Thoracic aorta (tissue), 2 donors: ENCODE measurements at regions not wholly inside any gene's neighbourhood (a gene's known extent, or its start where the extent isn't known, plus 50 kb on each side); places are given as distances from the start of the nearest gene placed in this dataset.

ENCODE experiments used
- ATAC-seq: fragments of 150-250 bp; one replicate; pipeline ENCODE4 v1.8.0; 2017; ENCODE audit warnings: low read depth; ENCODE audit not compliant: insufficient number of reproducible peaks, low FRiP score
- DNase-seq: peaks from one replicate; pipeline ENCODE4 v3.0.0-alpha.2; 2020; ENCODE audit warnings: low spot score
- H3K27ac ChIP-seq, 2 donors: fragments of 200-600 bp; sonication (generic); 1 replicate in 1 of 2; 2 replicates in 1 of 2; pipeline ENCODE4 v1.5.1; 2016; ENCODE audit warnings: mild to moderate bottlenecking in 2 of 2, moderate library complexity in 2 of 2
- H3K27me3 ChIP-seq: fragments of 200-600 bp; sonication (generic); replicated peaks from 2 replicates; pipeline ENCODE4 v1.6.0; 2016; ENCODE audit warnings: mild to moderate bottlenecking; ENCODE audit not compliant: insufficient read depth
- H3K36me3 ChIP-seq: fragments of 200-600 bp; sonication (generic); one replicate; pipeline ENCODE4 v1.5.1; 2016
- H3K4me1 ChIP-seq, 2 donors: fragments of 200-600 bp; sonication (generic); 1 replicate in 1 of 2; 2 replicates in 1 of 2; pipeline versions ENCODE4 v1.5.1 to v1.6.0; 2016; ENCODE audit warnings: low read depth in 2 of 2, mild to moderate bottlenecking in 1 of 2; ENCODE audit not compliant: control insufficient read depth in 1 of 2
- H3K4me3 ChIP-seq: fragments of 200-600 bp; sonication (generic); 2 replicates; pipeline ENCODE4 v1.5.1; 2016; ENCODE audit warnings: mild to moderate bottlenecking
- H3K9me3 ChIP-seq: fragments of 200-600 bp; sonication (generic); 2 replicates; pipeline ENCODE4 v1.5.1; 2016
- CTCF ChIP-seq: fragments of 200-600 bp; sonication (generic); IDR thresholded peaks from one replicate; pipeline ENCODE4 v1.5.1; 2019; ENCODE audit warnings: antibody characterized with exemption

DNA sequence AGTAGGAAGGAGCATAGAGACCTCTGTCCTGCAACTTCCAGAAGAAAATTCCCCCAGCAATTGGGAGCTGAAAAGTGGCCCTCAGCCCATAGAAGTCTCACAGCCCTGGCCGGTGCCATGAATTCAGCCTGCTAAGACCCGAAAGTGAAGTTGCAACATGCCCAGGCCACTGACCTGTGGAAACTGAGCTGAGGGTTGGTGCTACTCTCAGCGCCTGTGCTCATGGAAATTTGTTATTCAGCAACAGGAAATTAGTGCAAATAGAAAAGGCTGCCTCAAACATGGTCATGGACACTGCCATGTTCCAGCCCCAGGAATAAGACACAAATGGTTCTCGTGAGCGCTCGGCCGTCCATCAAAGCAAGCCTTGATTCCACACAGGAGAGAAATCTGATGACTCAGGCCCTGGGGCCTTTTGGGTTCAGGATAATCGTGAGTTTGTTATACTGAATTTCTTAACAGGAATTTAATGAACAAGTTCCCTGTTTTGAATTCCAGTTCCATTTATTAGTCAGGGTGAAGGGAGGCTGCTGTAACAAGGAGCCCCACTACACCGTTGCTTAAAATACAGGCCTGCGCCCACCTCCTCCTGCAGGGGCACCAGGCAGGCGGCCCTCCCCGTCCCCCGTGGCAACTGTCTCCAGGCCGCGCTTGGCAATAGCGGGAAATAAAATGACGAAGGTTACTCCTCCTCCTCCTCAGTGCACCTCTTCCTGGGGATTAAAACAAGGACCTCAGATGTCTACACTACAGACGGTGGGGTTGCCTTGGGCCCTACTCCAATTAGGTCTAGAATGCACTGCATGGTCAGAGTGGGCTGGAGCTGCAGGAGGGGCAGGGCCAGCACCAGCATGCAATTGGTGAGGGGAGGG is 152.9 kb downstream of the ERMARD start:
- Histone ChIP-seq H3K27me3 (no peaks in the 10 kb centered on the region), H3K27ac (no peak overlapping the region), H3K4me3 (no peak overlapping the region), H3K36me3 (no peaks in the 10 kb centered on the region), H3K4me1 (peaks cover 0 to 15% of the 10 kb centered on the region in 2 donors), H3K9me3 (no peaks in the 10 kb centered on the region)
- no peak for DNase-seq
- no peak for TF ChIP-seq CTCF
- ATAC-seq: no peak

- TF ChIP-seq CTCF: no peak
- H3K27ac ChIP-seq: no peak overlapping the region
- H3K9me3 ChIP-seq: no peaks in the 10 kb centered on the region
- H3K4me3 ChIP-seq: no peak overlapping the region
- H3K4me1 ChIP-seq: peaks cover 0 to 15% of the 10 kb centered on the region in 2 donors
- H3K27me3 ChIP-seq: no peaks in the 10 kb centered on the region
- DNase-seq: no peak
- no peaks in the 10 kb centered on the region for H3K36me3 ChIP-seq
- ATAC-seq: no peak
Measured at GRCh38 chr6:169903122-169903521, 151.7 kb downstream of the ERMARD start.

DNA sequence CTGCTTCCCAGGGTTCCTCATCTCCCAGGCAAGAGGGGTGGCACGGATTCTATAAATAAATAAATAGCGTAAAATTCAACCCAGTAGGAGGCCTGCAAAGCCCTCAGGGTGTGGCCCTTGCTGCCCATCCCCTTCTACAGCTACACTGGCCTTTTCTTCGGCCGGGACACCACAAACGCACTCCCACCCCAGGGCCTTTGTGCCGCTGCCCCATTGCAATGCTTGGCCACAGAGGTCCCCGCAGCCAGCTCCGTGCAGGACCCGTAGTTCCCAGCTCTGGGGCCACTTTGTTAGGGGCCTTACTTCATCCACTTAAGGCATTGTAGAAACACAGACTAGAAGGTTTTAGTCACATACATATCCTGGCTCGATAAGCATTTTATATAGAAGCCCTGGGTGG is 151.2 kb downstream of the ERMARD start:
- no peaks in the 10 kb centered on the region for H3K27me3 ChIP-seq
- no peaks in the 10 kb centered on the region for H3K9me3 ChIP-seq
- no peaks in the 10 kb centered on the region for H3K36me3 ChIP-seq
- H3K27ac ChIP-seq: no peak overlapping the region
- no peak overlapping the region for H3K4me3 ChIP-seq
- H3K4me1 ChIP-seq: peaks cover 0 to 15% of the 10 kb centered on the region in 2 donors
- TF ChIP-seq CTCF: no peak
- ATAC-seq (no peak), DNase-seq (no peak)

GRCh38 chr6:169902070-169902469 is 150.6 kb downstream of the ERMARD start:
- no peak for DNase-seq
- no peak overlapping the region for H3K4me3 ChIP-seq
- no peak for TF ChIP-seq CTCF
- ATAC-seq: no peak
- H3K9me3 ChIP-seq: no peaks in the 10 kb centered on the region
- H3K36me3 ChIP-seq: no peaks in the 10 kb centered on the region
- H3K4me1 ChIP-seq: peaks cover 0 to 15% of the 10 kb centered on the region in 2 donors
- H3K27ac ChIP-seq: no peak overlapping the region
- H3K27me3 ChIP-seq: no peaks in the 10 kb centered on the region

DNA sequence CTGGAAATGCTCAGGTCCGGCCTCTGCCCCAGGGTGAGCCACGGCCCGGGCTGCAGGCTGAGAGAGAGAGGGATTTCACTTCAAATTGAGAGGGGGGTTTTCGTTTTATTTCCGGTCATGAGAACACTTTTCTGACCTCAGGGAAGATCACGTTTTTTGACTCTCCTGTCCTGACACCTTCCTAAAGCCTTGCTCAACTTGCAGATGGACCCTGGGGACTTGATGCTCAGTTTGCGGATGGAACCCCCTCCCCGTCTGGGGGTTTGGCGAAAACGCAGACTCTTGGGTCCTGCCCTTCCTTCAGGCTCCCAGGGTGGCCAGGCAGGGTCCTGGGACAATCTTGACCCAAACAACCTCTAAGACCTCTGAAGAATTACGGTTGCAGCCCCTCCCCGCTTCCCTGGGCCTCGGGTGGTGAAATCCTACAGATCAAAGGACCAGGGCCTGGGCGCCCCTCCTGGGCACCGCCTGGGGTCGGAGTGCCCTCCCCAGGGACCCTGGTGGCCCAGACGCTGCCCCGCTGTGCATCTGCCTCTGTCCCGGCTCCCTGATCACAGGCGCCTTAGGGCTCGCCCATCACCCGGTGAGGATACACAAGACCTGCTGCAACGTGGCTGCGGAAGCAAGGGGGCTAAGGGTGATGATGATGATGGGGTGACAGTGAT is 148.2 kb downstream of the ERMARD start:
- ATAC-seq (no peak), DNase-seq (no peak)
- no peak for TF ChIP-seq CTCF
- Histone ChIP-seq H3K27ac (no peak overlapping the region), H3K4me1 (no peaks in the 10 kb centered on the region), H3K36me3 (no peaks in the 10 kb centered on the region), H3K4me3 (no peak overlapping the region), H3K9me3 (no peaks in the 10 kb centered on the region), H3K27me3 (no peaks in the 10 kb centered on the region)
